Stomach (tissue), 8 donors: ENCODE measurements at regions not wholly inside any gene's neighbourhood (a gene's known extent, or its start where the extent isn't known, plus 50 kb on each side); places are given as distances from the start of the nearest gene placed in this dataset.

Experiments
- DNase-seq, 2 donors: peaks; one replicate each; pipeline versions ENCODE4 v3.0.0 to v3.0.0-alpha.2; 2013 to 2019
- H3K27ac ChIP-seq, 5 donors: fragments of 200-600 bp in 4 of 5; sonication (generic) in 4 of 5; one replicate each; pipeline ENCODE4 v1.5.1; 2013 to 2019; ENCODE audit warnings: mild to moderate bottlenecking in 1 of 5, moderate library complexity in 1 of 5
- H3K27me3 ChIP-seq, 3 donors: fragments of 200-600 bp; sonication (generic); one replicate each; pipeline ENCODE4 v1.5.1; 2017 to 2019; ENCODE audit warnings: mixed run types in 1 of 3
- H3K36me3 ChIP-seq, 4 donors: fragments of 200-600 bp; sonication (generic); 1 replicate in 3 of 4; 2 replicates in 1 of 4; pipeline ENCODE4 v1.5.1; 2016 to 2019
- H3K4me1 ChIP-seq, 4 donors: fragments of 200-600 bp; sonication (generic); one replicate each; pipeline ENCODE4 v1.5.1; 2016 to 2019
- H3K4me3 ChIP-seq, 4 donors: fragments of 200-600 bp; sonication (generic) in 3 of 4; one replicate each; pipeline ENCODE4 v1.5.1; 2016 to 2019; ENCODE audit warnings: mild to moderate bottlenecking in 1 of 4
- H3K9me3 ChIP-seq, 4 donors: fragments of 200-600 bp; sonication (generic); one replicate each; pipeline ENCODE4 v1.5.1; 2016 to 2019
- EP300 ChIP-seq: sonication (generic); formaldehyde crosslinking; IDR thresholded peaks from one replicate; pipeline ENCODE4 v1.6.1; 2017; ENCODE audit warnings: antibody characterized with exemption
- POLR2A ChIP-seq, 4 donors: fragments of 450-650 bp; IDR thresholded peaks; one replicate each; pipeline ENCODE4 v1.6.1; 2016; ENCODE audit warnings: antibody characterized with exemption in 4 of 4, control low read depth in 2 of 4, mild to moderate bottlenecking in 1 of 4, moderate library complexity in 1 of 4
- POLR2AphosphoS5 ChIP-seq, 3 donors: sonication (generic); formaldehyde crosslinking; IDR thresholded peaks; one replicate each; pipeline ENCODE4 v1.6.1; 2016; ENCODE audit warnings: antibody characterized with exemption in 3 of 3
- WGBS, 5 donors: extraction: QIAGEN DNeasy Blood & Tissue Kit in 3 of 5; methylation state at CpG; one replicate each; pipeline versions ENCODE4 v1.1.5 to v1.1.7; 2013 to 2018; 5-methylcytosine and 5-hydroxymethylcytosine counted together
- intact Hi-C: fragments of 100-400 bp; cut with DNase I; formaldehyde crosslinking; loops from one replicate; pipeline ENCODE4 v1.15.1; 2023; ENCODE audit warnings: low total_unique reads
- TF ChIP-seq, protein P1 (sequence below), 7 experiments: fragments of 450-650 bp in 4 of 7; fragments of 200-600 bp in 3 of 7; sonication (generic) in 3 of 7; IDR thresholded peaks; one replicate each; pipeline ENCODE4 v1.5.1; 2016 to 2019; ENCODE audit warnings: antibody characterized with exemption in 7 of 7, control low read depth in 2 of 7, mild to moderate bottlenecking in 1 of 7
- donor health status: healthy with polysubstance abuse.
- donor health status: Bipolar disorder and iron deficiency.
- donor health status: healthy.

DNA sequence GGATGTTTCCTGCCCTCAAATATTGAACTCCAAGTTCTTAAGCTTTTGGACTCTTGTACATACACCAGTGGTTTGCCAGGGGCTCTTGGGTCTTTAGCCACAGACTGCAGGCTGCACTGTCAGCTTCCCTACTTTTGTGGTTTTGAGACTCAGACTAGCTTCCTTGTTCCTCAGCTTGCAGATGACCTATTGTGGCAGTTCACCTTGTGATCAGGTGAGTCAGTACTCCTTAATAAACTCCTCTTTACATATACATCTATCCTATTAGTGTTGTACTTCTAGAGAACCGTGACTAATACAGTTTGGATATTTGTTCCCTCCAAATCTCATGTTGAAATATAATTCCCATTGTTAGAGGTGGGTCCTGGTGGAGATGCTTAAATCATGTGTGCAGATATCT is 681.9 kb upstream of the ARRDC3 start:
- H3K9me3 ChIP-seq, result peaks cover 0 to 7% (median 0%) of the 10 kb centered on the region in 4 donors
- TF ChIP-seq, protein P1, sequence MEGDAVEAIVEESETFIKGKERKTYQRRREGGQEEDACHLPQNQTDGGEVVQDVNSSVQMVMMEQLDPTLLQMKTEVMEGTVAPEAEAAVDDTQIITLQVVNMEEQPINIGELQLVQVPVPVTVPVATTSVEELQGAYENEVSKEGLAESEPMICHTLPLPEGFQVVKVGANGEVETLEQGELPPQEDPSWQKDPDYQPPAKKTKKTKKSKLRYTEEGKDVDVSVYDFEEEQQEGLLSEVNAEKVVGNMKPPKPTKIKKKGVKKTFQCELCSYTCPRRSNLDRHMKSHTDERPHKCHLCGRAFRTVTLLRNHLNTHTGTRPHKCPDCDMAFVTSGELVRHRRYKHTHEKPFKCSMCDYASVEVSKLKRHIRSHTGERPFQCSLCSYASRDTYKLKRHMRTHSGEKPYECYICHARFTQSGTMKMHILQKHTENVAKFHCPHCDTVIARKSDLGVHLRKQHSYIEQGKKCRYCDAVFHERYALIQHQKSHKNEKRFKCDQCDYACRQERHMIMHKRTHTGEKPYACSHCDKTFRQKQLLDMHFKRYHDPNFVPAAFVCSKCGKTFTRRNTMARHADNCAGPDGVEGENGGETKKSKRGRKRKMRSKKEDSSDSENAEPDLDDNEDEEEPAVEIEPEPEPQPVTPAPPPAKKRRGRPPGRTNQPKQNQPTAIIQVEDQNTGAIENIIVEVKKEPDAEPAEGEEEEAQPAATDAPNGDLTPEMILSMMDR (IDR thresholded peaks at IDR 0.05), result no peak
- TF ChIP-seq POLR2AphosphoS5 (IDR thresholded peaks at IDR 0.05) (no peak), EP300 (no peak), POLR2A (IDR thresholded peaks at IDR 0.05) (no peak)
- no peaks in the 10 kb centered on the region for H3K4me1 ChIP-seq
- no peak for DNase-seq
- intact Hi-C loops, result no loop called here
- no peak overlapping the region for H3K4me3 ChIP-seq
- 60 to 93% (median 77%) methylated on average over 1 of the region's 1 CpG for WGBS, 5 donors
- no peak overlapping the region for H3K27ac ChIP-seq
- H3K27me3 ChIP-seq, result no peaks in the 10 kb centered on the region
- H3K36me3 ChIP-seq, result no peaks in the 10 kb centered on the region

DNA sequence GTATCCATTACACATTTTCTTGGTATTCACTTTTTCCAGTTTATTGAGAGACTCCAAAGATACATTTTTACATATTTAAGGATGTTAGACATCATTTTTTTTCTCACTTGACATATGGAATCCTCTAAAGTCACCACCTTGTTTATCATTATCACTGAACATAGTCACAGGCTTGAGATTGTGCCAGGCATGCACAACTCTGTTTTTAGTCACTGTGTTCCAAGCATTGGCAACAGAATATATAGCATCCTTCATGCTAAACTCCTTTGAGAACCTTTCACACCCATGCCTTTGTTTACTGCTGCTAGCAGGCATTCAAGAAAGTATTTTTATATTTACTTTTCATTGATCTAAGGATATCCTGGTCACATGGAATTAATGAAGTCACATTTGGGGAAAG is 668.6 kb upstream of the ARRDC3 start:
- TF ChIP-seq, protein P1 (IDR thresholded peaks at IDR 0.05), result no peak
- TF ChIP-seq EP300, result no peak
- TF ChIP-seq POLR2AphosphoS5 (IDR thresholded peaks at IDR 0.05), result no peak
- no peak for TF ChIP-seq POLR2A (IDR thresholded peaks at IDR 0.05)
- DNase-seq, result no peak
- H3K4me1 ChIP-seq, result no peaks in the 10 kb centered on the region
- no peak overlapping the region for H3K27ac ChIP-seq
- intact Hi-C loops, result no loop called here
- H3K4me3 ChIP-seq, result no peak overlapping the region
- no peaks in the 10 kb centered on the region for H3K27me3 ChIP-seq
- no peaks in the 10 kb centered on the region for H3K36me3 ChIP-seq
- H3K9me3 ChIP-seq, result peaks cover 0 to 6% (median 0%) of the 10 kb centered on the region in 4 donors

DNA sequence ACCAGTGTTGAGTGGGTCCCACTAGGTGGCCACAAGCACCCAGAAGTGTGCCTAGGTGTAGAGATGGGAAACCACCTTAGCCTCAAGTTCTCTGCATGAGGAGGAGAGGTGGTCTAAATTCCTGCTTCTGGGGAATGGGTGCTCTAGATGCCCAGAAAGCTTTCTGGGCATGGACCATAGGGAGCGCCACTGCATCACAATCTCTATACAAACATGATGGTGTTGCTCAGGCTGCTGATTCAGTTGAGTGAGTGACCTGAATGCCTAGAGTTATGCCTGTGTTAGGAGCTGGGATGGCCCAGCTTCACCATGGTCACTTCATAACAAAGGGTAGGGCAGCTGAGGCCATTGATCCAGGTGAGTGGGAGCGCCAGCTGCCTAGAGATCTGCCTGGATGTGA is 667.9 kb upstream of the ARRDC3 start:
- DNase-seq, result no peak
- Histone ChIP-seq H3K36me3 (no peaks in the 10 kb centered on the region), H3K27ac (no peak overlapping the region), H3K4me1 (no peaks in the 10 kb centered on the region), H3K9me3 (peaks cover 0 to 6% (median 0%) of the 10 kb centered on the region in 4 donors), H3K4me3 (no peak overlapping the region), H3K27me3 (no peaks in the 10 kb centered on the region)
- WGBS, 5 donors, result 70 to 90% (median 82%) methylated on average over 2 of the region's 2 CpGs
- intact Hi-C loops, result no loop called here
- TF ChIP-seq, protein P1 (IDR thresholded peaks at IDR 0.05), result no peak
- no peak for TF ChIP-seq POLR2A (IDR thresholded peaks at IDR 0.05)
- TF ChIP-seq EP300, result no peak
- no peak for TF ChIP-seq POLR2AphosphoS5 (IDR thresholded peaks at IDR 0.05)

DNA sequence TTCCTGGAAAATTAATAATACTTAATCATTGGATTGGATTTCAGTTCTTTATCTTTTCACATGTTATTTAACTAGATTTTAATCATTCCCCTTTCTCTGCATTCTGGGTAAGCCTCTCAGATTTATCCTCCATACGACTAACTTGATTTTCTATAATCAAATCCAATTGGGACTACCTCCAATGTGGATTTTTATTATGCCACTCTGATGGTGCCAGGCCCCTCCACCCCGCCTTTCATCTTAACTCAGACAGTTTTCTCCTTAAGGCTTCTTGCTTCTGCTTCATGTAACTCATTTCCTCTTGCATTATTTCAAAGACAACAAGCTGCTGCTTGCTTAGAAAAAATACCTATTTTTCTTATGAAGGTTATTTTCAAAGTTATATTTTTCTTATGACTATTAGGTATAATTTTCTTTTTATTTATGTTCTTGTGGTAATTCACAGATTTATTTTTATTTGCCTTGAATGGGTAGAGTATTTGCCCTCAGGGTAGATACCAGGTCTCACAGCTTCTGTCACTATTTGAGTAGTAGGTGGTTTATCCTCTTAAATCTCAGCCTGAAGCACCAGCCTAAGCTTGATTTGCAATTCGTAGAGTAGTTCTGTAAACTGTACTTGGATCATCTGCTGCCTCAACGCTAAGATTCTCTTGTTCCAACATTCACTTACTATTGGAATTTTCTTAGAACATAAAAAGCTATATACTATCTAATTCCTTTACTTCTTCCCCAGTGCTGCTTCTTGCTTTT is 659.0 kb upstream of the ARRDC3 start:
- no peaks in the 10 kb centered on the region for H3K27me3 ChIP-seq
- 64 to 73% (median 68%) methylated on average over 4 of the region's 4 CpGs for WGBS, 5 donors
- H3K36me3 ChIP-seq, result no peaks in the 10 kb centered on the region
- no peak overlapping the region for H3K27ac ChIP-seq
- intact Hi-C loops, result no loop called here
- H3K9me3 ChIP-seq, result no peaks in the 10 kb centered on the region
- DNase-seq, result no peak
- H3K4me3 ChIP-seq, result no peak overlapping the region
- no peaks in the 10 kb centered on the region for H3K4me1 ChIP-seq
- TF ChIP-seq POLR2A (IDR thresholded peaks at IDR 0.05), result no peak
- TF ChIP-seq, protein P1 (IDR thresholded peaks at IDR 0.05), result no peak
- TF ChIP-seq EP300, result no peak
- TF ChIP-seq POLR2AphosphoS5 (IDR thresholded peaks at IDR 0.05), result no peak
